ENCODE measurements at regions not wholly inside any gene's neighbourhood (a gene's known extent, or its start where the extent isn't known, plus 50 kb on each side); places are given as distances from the start of the nearest gene placed in this dataset.
"Not testable (repeated sequence)": the region's sequence is repeated elsewhere in the genome, so short reads cannot be mapped to it uniquely, and the experiment has no call there.

DNA sequence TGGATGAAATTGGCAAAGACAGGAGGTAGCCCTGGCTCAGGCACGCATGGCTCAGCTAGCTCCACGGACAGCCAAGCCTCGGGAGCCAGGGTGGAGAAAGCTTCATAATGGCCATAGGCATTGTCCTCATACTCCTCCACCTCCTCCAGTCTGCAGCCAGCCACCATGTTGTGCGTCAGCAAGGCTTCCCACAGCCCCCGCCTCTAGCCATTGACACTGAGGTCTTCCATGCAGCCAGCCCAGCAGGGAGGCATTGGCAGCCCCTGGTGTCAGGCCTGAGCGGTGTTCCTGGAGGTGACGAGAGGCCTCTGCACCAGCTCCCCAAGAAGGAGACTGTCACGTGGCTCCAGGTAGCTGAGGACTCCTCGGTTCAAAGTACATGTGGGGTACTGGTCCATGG, 117.0 kb upstream of the ZSCAN2 start:
- H3K27ac ChIP-seq; H3K4me1 ChIP-seq (replicated peaks); H3K36me3 ChIP-seq; H3K27me3 ChIP-seq (replicated peaks); H3K9me3 ChIP-seq (replicated peaks); H3K4me3 ChIP-seq: not testable (repeated sequence)
- DNase-seq (ENCODE audit: low read depth in 1 of 2, low spot score in 2 of 2), result peak in 1 of 2 experiments; percentile 32

DNA sequence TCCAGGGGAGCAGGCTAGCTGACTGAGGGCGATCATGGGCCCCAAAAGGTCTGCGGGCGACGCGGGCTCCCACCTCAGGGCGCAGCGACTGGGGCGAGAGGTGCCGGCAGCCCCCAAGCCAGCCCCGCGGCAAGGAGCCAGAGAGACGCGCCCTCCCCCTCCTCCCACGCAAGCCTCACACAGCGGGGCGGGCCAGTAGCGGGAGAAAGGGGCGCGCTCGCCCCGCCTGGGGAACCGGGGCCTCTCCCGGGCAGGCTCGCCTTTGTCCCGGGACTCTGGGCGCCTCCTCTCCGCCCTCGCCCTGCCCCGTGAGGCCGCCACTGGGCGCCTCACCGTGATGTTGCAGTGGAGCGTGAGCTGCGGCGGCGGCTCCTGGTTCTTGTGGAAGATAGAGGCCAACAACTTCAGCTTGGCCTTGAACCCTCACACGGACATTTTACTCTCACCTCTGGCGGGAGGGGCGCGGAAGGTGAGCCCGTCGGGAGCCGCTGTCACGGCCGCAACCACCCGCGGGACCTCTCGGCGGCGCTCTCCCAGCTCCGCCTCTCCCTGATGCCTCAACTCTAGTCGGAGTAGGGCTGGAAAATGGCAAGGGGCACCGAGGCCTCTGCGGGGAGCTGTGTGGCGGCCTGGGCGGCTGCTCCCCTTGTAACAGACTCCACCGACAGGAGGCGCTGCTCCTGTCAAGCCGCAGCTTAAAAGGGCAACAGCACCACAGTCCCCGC, 100.5 kb upstream of the ZSCAN2 start:
- H3K4me3 ChIP-seq, result peak overlapping the region; percentile 22
- H3K27ac ChIP-seq, result not testable (repeated sequence)

DNA sequence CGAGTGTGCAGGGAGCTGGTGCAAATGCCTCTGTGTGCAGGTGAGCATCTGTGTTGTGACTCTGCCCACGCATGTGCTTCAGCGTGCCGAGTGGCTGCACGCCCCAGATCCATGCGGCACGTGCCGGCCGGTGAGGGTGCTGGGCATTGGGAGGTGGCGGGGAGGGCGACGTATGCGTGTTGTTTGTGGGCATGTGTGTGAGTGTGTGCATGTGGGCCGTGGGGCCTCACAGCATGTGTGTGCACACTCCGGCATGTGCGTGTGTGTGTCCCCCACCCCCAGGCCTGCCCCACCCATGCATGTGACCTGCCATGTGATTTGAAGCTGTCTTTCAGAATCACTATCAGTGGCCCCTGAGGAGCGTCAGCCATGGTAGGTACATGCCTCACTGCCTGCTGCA, 97.7 kb upstream of the ZSCAN2 start:
- not testable (repeated sequence) for H3K36me3 ChIP-seq; H3K27me3 ChIP-seq (replicated peaks); H3K27ac ChIP-seq; H3K9me3 ChIP-seq (replicated peaks); DNase-seq (ENCODE audit: low read depth in 1 of 2, low spot score in 2 of 2); H3K4me3 ChIP-seq; H3K4me1 ChIP-seq (replicated peaks)

More for the DNA sequence above, 100.5 kb upstream of the ZSCAN2 start:
- not testable (repeated sequence) for H3K27me3 ChIP-seq (replicated peaks); H3K36me3 ChIP-seq; H3K4me1 ChIP-seq (replicated peaks); H3K9me3 ChIP-seq (replicated peaks)
- peak in 1 of 2 experiments; percentile 45 for DNase-seq (ENCODE audit: low read depth in 1 of 2, low spot score in 2 of 2)

DNA sequence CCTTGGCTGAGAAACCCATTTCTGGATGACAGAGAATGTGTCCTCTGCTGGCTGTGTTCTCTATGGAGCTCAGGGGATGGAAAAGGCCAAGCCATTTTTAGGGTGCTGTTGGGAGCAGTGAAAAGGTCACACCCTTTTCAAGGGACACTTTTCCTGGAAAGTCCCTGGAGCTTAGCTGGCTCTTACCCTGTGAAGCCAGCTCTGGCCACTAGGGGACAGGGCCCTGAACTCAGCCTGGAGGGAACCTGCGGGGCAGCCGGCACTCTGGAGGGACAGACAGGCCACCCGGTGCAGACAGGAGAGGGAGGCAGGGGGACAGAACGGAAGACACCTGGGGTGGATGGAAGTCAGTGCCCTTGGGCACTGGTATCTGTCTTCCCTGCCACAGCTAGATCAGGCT, 95.3 kb upstream of the ZSCAN2 start:
- not testable (repeated sequence) for H3K27me3 ChIP-seq (replicated peaks); H3K36me3 ChIP-seq; H3K4me1 ChIP-seq (replicated peaks); H3K4me3 ChIP-seq; DNase-seq (ENCODE audit: low read depth in 1 of 2, low spot score in 2 of 2); H3K9me3 ChIP-seq (replicated peaks); H3K27ac ChIP-seq

DNA sequence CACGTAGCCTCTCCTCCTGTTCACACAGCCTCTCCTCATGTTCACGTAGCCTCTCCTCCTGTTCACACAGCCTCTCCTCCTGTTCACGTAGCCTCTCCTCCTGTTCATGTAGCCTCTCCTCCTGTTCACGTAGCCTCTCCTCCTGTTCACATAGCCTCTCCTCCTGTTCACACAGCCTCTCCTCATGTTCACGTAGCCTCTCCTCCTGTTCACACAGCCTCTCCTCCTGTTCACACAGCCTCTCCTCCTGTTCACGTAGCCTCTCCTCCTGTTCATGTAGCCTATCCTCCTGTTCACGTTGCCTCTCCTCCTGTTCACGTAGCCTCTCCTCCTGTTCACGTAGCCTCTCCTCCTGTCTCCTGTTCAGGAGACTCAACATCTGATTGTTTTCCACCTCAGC, 88.5 kb upstream of the ZSCAN2 start:
- not testable (repeated sequence) for DNase-seq (ENCODE audit: low read depth in 1 of 2, low spot score in 2 of 2); H3K9me3 ChIP-seq (replicated peaks); H3K4me3 ChIP-seq; H3K36me3 ChIP-seq; H3K27ac ChIP-seq; H3K4me1 ChIP-seq (replicated peaks); H3K27me3 ChIP-seq (replicated peaks)

DNA sequence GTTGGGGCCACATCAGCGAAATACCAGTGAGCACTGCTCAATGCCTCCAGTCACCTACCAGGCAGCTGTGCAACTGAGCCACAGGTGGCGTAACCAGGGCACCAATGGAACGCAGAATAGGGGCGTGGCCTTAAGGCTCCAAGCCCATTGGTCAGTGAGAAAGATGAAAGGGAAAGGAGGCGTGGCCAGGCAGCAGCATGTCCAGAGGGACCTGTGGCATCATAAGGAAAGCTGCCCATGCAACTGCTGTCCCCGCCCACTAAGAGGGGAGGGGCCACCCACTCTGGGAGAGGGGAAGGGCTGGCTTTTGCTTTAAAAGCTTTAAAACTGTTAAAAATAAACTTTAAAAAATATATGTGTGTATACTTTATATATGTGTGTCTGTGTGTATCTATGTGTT, 84.0 kb upstream of the ZSCAN2 start:
- not testable (repeated sequence) for H3K27ac ChIP-seq; H3K27me3 ChIP-seq (replicated peaks); DNase-seq (ENCODE audit: low read depth in 1 of 2, low spot score in 2 of 2); H3K4me3 ChIP-seq; H3K4me1 ChIP-seq (replicated peaks); H3K36me3 ChIP-seq; H3K9me3 ChIP-seq (replicated peaks)

DNA sequence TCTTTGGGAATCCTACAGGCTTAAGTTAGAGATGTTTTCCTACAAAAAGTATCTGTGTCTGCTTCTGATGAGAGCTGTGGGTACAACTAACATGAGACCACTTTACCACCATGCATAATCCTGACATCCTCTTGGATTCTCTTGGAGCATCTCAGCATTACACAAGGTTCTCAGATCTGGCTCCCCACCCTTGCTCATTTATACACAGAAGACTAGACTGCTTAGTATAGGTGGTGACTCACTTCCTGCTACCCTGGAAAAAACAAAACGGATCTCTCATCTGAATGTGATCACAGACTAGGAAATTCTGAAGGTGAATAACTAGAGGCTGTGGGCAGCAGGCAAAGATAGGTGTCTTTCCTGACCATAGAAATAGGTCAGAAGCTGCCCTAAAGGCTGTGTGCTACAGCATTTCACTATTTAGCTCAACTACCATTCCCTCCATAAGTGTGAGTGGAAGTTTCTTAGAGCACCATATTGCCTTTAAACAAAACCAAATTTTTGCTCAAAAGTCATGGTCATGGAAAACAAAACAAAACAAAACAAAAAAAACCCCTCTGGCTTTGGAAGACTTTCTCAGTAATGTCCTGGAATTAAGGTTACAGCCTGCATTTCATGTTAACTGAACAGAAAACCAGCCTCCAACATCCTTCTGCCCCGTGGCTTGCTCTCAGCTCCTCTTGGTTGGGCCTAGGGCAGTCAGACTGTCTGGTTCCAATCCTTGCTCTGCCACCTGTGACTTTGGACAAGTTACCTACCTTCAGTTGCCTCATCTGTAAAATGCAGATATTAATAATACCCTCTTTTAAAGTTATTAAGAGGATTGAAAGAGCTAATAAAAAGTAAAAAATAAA, 75.1 kb upstream of the ZSCAN2 start:
- not testable (repeated sequence) for H3K27me3 ChIP-seq (replicated peaks); DNase-seq (ENCODE audit: low read depth in 1 of 2, low spot score in 2 of 2); H3K9me3 ChIP-seq (replicated peaks); H3K36me3 ChIP-seq; H3K27ac ChIP-seq; H3K4me3 ChIP-seq; H3K4me1 ChIP-seq (replicated peaks)

DNA sequence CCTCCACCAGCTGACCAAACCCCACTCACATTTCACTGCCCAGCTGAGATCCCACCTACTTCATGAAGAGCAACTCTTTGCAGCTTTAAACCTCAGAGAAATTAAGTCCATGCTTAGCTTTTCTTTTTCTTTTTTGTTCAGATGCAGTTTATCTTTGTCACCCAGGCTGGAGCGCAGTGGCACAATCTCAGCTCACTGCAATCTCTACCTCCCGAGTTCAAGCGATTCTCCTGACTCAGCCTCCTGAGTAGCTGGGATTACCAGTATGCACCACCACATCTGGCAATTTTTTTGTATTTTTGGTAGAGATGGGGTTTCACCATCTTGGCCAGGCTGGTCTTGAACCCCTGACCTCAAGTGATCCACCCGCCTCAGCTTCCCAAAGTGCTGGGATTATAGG, 70.1 kb upstream of the ZSCAN2 start:
- not testable (repeated sequence) for H3K4me3 ChIP-seq; H3K27me3 ChIP-seq (replicated peaks); H3K36me3 ChIP-seq; DNase-seq (ENCODE audit: low read depth in 1 of 2, low spot score in 2 of 2); H3K9me3 ChIP-seq (replicated peaks); H3K4me1 ChIP-seq (replicated peaks); H3K27ac ChIP-seq

DNA sequence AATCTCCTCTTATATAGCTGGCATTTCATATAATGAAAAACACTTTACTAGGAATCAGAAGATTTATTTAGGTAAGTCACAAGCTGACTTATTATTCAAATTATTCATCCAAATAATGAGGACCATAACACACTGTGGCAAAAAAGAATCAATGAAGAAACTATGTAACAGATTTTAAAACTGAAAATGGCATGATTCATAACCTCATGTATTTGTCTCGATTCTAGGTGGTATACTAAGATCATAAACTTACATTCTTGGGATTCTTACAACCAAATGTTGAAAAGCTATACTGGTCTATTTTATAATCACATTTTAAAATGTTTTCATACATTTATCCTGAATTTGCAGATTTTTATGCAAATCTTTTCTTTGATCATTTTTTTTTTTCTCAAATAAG, 69.6 kb upstream of the ZSCAN2 start:
- not testable (repeated sequence) for H3K27ac ChIP-seq; H3K36me3 ChIP-seq; H3K4me3 ChIP-seq; H3K9me3 ChIP-seq (replicated peaks); H3K27me3 ChIP-seq (replicated peaks); H3K4me1 ChIP-seq (replicated peaks); DNase-seq (ENCODE audit: low read depth in 1 of 2, low spot score in 2 of 2)

DNA sequence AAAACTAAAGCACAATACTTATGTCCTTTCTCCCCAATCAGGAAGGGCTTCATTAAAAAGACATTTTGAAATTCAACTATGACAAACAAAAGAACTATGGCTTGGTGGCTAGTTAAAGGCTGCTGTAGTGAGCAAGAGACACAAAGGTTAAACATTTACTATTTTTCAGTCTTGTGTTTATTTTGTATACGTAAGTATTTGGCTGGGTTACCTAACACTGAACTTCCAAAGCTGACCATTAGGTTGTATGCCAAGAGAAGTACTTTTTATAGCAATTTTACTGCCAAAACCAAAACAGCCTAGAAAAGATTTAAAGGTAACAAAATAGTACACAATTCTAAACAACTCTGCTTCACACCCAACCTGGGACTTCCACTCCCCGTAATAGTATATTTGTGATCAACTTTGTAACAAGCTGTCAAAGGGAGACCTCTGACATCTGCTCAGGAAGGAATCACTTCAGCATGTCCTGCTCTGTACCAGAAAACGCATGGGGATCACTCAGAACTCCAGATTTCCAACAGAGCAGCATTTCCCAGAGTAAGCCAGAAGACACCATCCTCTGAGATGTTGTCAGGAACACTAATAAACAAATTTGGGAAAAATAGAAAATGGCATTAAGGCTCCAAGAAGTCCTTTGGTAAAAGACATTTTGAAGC, 69.0 kb upstream of the ZSCAN2 start:
- not testable (repeated sequence) for H3K4me3 ChIP-seq; DNase-seq (ENCODE audit: low read depth in 1 of 2, low spot score in 2 of 2); H3K27me3 ChIP-seq (replicated peaks); H3K27ac ChIP-seq; H3K9me3 ChIP-seq (replicated peaks); H3K36me3 ChIP-seq; H3K4me1 ChIP-seq (replicated peaks)

DNA sequence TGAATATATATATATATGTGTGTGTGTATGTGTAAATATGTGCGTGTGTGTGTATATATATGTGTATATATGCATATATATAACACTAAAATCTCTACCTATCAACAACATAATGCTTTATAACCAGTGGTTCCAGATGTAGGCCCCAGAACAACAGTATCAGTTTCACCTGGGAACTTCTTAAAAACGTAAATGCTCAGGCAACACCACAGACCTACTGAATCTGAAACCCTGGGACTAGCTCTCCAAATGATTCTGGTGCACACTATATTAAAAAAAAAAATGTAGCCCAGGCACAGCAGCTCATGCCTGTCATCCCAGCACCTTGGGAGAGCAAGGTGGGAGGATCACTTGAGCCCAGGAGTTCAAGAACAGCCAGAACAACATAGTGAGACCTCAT, 67.1 kb upstream of the ZSCAN2 start:
- H3K27me3 ChIP-seq (replicated peaks); H3K9me3 ChIP-seq (replicated peaks); H3K27ac ChIP-seq; DNase-seq (ENCODE audit: low read depth in 1 of 2, low spot score in 2 of 2); H3K36me3 ChIP-seq; H3K4me1 ChIP-seq (replicated peaks); H3K4me3 ChIP-seq: not testable (repeated sequence)

DNA sequence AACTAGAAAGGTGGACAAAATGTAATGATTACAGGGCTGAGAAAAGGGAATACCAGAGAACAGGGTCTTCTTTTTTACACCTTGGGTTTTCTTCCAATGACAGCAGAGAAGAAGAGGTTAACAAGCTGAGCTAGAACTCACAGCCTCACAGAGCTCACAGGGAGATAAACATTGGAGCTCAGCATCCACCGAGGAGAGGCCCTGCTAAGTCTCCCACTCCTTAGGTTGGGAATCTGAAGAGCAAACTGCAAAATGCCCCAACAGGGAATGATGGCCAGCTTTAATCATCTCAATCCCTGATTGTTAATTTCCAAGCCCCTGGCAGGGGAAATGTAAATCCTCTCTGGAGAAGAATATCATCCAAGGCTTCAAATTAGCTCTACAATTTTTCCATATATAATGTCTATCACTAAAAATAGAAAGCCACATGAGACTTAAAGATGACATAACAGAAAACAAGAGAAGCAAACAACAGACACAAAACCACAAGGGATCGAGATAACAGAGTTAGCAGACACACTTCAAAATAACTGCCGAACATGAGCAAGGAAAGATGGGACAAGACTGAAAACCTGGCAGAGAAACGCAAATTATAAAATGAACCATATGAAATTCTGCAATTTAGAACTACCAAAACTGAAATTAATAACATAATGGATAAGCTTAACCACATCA, 66.1 kb upstream of the ZSCAN2 start:
- not testable (repeated sequence) for DNase-seq (ENCODE audit: low read depth in 1 of 2, low spot score in 2 of 2); H3K9me3 ChIP-seq (replicated peaks); H3K36me3 ChIP-seq; H3K27ac ChIP-seq; H3K27me3 ChIP-seq (replicated peaks); H3K4me3 ChIP-seq; H3K4me1 ChIP-seq (replicated peaks)

DNA sequence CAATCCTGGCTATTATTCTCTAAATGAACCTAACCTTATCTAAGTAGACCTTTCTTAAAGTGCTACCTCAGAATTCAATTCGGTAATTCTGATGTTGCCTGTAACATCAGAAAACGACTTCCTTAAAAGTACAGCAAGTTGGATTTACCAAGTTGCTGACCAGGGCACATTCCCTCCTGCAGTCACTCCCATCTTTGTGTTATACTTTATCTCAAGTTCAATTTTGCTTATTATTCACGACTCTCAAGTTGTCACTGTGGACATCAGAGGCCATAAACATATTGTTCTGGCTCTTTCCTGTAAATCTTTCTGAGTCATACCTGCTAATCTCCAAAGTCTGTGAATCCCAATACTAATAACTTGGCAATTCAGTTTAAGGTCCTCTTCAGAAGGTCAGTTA, 64.6 kb upstream of the ZSCAN2 start:
- not testable (repeated sequence) for H3K9me3 ChIP-seq (replicated peaks); H3K4me1 ChIP-seq (replicated peaks); H3K27ac ChIP-seq; H3K27me3 ChIP-seq (replicated peaks); DNase-seq (ENCODE audit: low read depth in 1 of 2, low spot score in 2 of 2); H3K4me3 ChIP-seq; H3K36me3 ChIP-seq

DNA sequence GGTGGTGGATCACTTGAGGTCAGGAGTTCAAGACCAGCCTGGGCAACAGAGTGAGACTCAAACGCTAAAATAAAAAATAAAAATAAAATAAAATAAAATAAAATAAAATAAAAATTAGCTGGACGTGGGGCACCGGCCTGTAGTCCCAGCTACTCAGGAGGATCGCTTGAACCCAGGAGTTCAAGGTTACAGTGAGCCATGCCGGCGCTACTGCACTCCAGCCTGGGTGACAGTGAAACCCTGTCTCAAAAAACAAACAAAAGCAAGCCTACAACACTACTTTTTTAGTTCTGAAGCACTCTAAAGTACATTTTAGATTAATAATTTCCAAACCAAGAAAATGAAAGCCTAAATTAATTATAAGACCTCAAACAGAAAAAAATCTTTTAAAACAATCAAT, 56.2 kb upstream of the ZSCAN2 start:
- not testable (repeated sequence) for H3K27me3 ChIP-seq (replicated peaks); H3K36me3 ChIP-seq; DNase-seq (ENCODE audit: low read depth in 1 of 2, low spot score in 2 of 2); H3K4me3 ChIP-seq; H3K9me3 ChIP-seq (replicated peaks); H3K27ac ChIP-seq; H3K4me1 ChIP-seq (replicated peaks)
